ENCODE measurements at regions not wholly inside any gene's neighbourhood (a gene's known extent, or its start where the extent isn't known, plus 50 kb on each side); places are given as distances from the start of the nearest gene placed in this dataset.
"Not testable (repeated sequence)": the region's sequence is repeated elsewhere in the genome, so short reads cannot be mapped to it uniquely, and the experiment has no call there.

GRCh38 chr14:83188311-83188710 lies 1654.7 kb upstream of the SEL1L start:
- H3K9me3 Mint-ChIP-seq = peaks cover 0 to 16% (median 0%) of the 10 kb centered on the region in 7 donors
- not testable (repeated sequence) for H3K36me3 Mint-ChIP-seq

GRCh38 chr14:83196236-83196635 lies 1662.6 kb upstream of the SEL1L start:
- no peak overlapping the region for H3K27ac Mint-ChIP-seq
- H3K4me1 Mint-ChIP-seq = no peaks in the 10 kb centered on the region
- DNase-seq (no peak), ATAC-seq (ENCODE audit: low read depth in 2 of 2) (no peak)
- H3K4me3 Mint-ChIP-seq = no peak overlapping the region
- no peaks in the 10 kb centered on the region for H3K36me3 Mint-ChIP-seq
- H3K9me3 Mint-ChIP-seq = peaks cover 0 to 10% (median 0%) of the 10 kb centered on the region in 7 donors
- H3K27me3 Mint-ChIP-seq = no peaks in the 10 kb centered on the region

More at GRCh38 chr14:83188311-83188710, 1654.7 kb upstream of the SEL1L start:
- H3K4me3 Mint-ChIP-seq; DNase-seq; H3K27ac Mint-ChIP-seq; H3K4me1 Mint-ChIP-seq; H3K27me3 Mint-ChIP-seq; ATAC-seq (ENCODE audit: low read depth in 2 of 2): not testable (repeated sequence)

- Mint-ChIP-seq H3K4me3 (no peak overlapping the region), H3K27me3 (no peaks in the 10 kb centered on the region), H3K4me1 (no peaks in the 10 kb centered on the region), H3K36me3 (no peaks in the 10 kb centered on the region), H3K9me3 (peaks cover 0 to 8% (median 0%) of the 10 kb centered on the region in 7 donors), H3K27ac (no peak overlapping the region)
- no peak for ATAC-seq (ENCODE audit: low read depth in 2 of 2)
- no peak for DNase-seq
Measured at GRCh38 chr14:83197271-83197670, 1663.6 kb upstream of the SEL1L start.

GRCh38 chr14:83207550-83207949 lies 1673.9 kb upstream of the SEL1L start:
- no peak overlapping the region for H3K27ac Mint-ChIP-seq
- no peaks in the 10 kb centered on the region for H3K4me1 Mint-ChIP-seq
- peaks cover 0 to 11% (median 0%) of the 10 kb centered on the region in 7 donors for H3K9me3 Mint-ChIP-seq
- DNase-seq = no peak
- H3K27me3 Mint-ChIP-seq = no peaks in the 10 kb centered on the region
- H3K36me3 Mint-ChIP-seq = no peaks in the 10 kb centered on the region
- H3K4me3 Mint-ChIP-seq = no peak overlapping the region
- no peak for ATAC-seq (ENCODE audit: low read depth in 2 of 2)

- no peak for ATAC-seq (ENCODE audit: low read depth in 2 of 2)
- Mint-ChIP-seq H3K27me3 (no peaks in the 10 kb centered on the region), H3K36me3 (no peaks in the 10 kb centered on the region), H3K27ac (no peak overlapping the region), H3K4me3 (no peak overlapping the region), H3K4me1 (no peaks in the 10 kb centered on the region), H3K9me3 (peaks cover 0 to 11% (median 2%) of the 10 kb centered on the region in 7 donors)
- no peak for DNase-seq
Measured at GRCh38 chr14:83208341-83208740, 1674.7 kb upstream of the SEL1L start.

GRCh38 chr14:83217492-83217891 lies 1683.8 kb upstream of the SEL1L start:
- ATAC-seq (ENCODE audit: low read depth in 2 of 2) (no peak), DNase-seq (no peak)
- H3K4me1 Mint-ChIP-seq = no peaks in the 10 kb centered on the region
- H3K27ac Mint-ChIP-seq = no peak overlapping the region
- peaks cover 0 to 13% (median 9%) of the 10 kb centered on the region in 7 donors for H3K9me3 Mint-ChIP-seq
- H3K27me3 Mint-ChIP-seq = no peaks in the 10 kb centered on the region
- peak overlapping the region in 1 of 8 donors; percentile 47 for H3K4me3 Mint-ChIP-seq
- H3K36me3 Mint-ChIP-seq = no peaks in the 10 kb centered on the region

- no peak overlapping the region for H3K4me3 Mint-ChIP-seq
- ATAC-seq (ENCODE audit: low read depth in 2 of 2) = no peak
- no peak overlapping the region for H3K27ac Mint-ChIP-seq
- H3K4me1 Mint-ChIP-seq = no peaks in the 10 kb centered on the region
- H3K9me3 Mint-ChIP-seq = peaks cover 1 to 19% (median 7%) of the 10 kb centered on the region in 7 donors
- no peak for DNase-seq
- H3K27me3 Mint-ChIP-seq = no peaks in the 10 kb centered on the region
- no peaks in the 10 kb centered on the region for H3K36me3 Mint-ChIP-seq
Measured at GRCh38 chr14:83247924-83248639, 1714.4 kb upstream of the SEL1L start.

- Mint-ChIP-seq H3K4me1 (no peaks in the 10 kb centered on the region), H3K27ac (no peak overlapping the region), H3K4me3 (no peak overlapping the region), H3K9me3 (peaks cover 0 to 5% (median 2%) of the 10 kb centered on the region in 7 donors), H3K36me3 (no peaks in the 10 kb centered on the region), H3K27me3 (no peaks in the 10 kb centered on the region)
- ATAC-seq (ENCODE audit: low read depth in 2 of 2) (no peak), DNase-seq (no peak)
Measured at GRCh38 chr14:83251402-83251801, 1717.7 kb upstream of the SEL1L start.

DNA sequence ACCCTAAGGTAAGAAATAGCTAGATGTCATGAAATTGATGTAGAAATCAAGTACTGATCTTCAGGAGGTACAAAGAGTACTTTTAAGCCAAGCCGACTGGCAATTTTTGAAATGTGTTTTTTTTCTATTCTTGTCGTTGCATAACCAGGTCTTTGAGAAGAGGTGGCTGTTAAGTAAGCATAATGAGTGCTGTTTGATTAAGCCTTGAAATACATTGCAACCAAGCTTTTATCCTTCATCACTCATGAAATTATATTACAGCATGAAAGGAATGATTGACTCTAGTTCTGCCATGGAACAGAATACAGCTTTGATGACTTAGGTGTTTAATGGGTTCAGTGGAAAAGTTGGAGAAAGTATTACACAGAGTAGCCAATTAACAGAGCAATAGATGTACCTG lies 1720.2 kb upstream of the SEL1L start:
- ATAC-seq (ENCODE audit: low read depth in 2 of 2) = no peak
- Mint-ChIP-seq H3K27ac (no peak overlapping the region), H3K4me3 (no peak overlapping the region), H3K27me3 (no peaks in the 10 kb centered on the region), H3K36me3 (no peaks in the 10 kb centered on the region), H3K9me3 (peaks cover 0 to 5% (median 2%) of the 10 kb centered on the region in 7 donors), H3K4me1 (no peaks in the 10 kb centered on the region)
- DNase-seq = no peak

DNA sequence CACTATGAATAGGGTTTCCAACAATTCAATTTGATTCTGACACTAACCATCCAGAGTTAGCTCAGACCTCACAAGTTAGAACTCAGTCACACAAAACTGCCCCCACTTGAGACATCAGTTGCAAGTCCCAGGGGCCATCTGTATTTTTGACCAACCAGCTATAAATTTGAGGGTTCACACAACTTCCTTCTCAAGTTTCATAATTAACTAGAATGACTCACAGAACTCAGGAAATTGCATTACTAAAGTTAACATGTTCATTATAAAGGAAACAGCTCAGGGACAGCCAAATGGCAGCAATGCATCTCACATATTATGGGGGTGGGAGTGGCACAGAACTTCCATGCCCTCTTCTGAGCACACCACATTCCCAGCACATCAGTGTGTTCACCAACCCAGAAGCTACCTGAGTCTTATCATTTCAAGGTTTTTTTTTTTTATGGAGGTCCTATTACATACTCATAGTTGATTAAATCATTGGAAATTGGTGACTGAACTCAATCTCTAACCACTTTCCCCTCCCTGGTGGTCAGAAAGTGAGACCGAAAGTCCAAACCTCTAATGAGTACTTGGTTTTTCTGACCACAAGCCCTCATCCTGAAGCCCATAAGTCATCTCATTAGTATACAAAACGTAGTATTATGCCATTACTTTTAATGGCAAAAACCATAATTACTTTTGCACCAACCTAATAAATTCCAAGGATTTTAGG lies 1721.5 kb upstream of the SEL1L start:
- Mint-ChIP-seq H3K4me3 (no peak overlapping the region), H3K36me3 (no peaks in the 10 kb centered on the region), H3K27ac (no peak overlapping the region), H3K9me3 (peaks cover 0 to 5% (median 2%) of the 10 kb centered on the region in 7 donors), H3K27me3 (no peaks in the 10 kb centered on the region), H3K4me1 (no peaks in the 10 kb centered on the region)
- no peak for DNase-seq
- ATAC-seq (ENCODE audit: low read depth in 2 of 2) = no peak

DNA sequence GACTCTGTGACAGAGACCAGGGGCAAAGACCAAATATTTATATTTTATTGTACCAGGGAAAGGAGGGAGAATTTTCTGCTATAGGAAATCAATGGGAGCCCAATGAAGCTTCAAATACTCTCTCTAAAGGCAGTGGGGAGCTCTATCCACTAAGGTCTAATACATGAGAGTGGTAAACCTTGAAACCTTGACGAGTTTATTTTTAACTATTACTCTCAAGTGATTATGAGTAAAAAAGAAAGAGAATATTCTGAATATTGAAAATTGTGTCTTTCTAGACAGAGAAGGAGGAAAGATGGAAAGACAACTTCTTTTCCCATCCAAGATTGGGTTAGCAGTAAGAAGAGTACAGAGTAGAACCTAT lies 1722.1 kb upstream of the SEL1L start:
- Mint-ChIP-seq H3K27me3 (no peaks in the 10 kb centered on the region), H3K36me3 (no peaks in the 10 kb centered on the region), H3K27ac (no peak overlapping the region), H3K9me3 (peaks cover 0 to 5% (median 2%) of the 10 kb centered on the region in 7 donors), H3K4me1 (no peaks in the 10 kb centered on the region), H3K4me3 (no peak overlapping the region)
- ATAC-seq (ENCODE audit: low read depth in 2 of 2) (no peak), DNase-seq (no peak)

DNA sequence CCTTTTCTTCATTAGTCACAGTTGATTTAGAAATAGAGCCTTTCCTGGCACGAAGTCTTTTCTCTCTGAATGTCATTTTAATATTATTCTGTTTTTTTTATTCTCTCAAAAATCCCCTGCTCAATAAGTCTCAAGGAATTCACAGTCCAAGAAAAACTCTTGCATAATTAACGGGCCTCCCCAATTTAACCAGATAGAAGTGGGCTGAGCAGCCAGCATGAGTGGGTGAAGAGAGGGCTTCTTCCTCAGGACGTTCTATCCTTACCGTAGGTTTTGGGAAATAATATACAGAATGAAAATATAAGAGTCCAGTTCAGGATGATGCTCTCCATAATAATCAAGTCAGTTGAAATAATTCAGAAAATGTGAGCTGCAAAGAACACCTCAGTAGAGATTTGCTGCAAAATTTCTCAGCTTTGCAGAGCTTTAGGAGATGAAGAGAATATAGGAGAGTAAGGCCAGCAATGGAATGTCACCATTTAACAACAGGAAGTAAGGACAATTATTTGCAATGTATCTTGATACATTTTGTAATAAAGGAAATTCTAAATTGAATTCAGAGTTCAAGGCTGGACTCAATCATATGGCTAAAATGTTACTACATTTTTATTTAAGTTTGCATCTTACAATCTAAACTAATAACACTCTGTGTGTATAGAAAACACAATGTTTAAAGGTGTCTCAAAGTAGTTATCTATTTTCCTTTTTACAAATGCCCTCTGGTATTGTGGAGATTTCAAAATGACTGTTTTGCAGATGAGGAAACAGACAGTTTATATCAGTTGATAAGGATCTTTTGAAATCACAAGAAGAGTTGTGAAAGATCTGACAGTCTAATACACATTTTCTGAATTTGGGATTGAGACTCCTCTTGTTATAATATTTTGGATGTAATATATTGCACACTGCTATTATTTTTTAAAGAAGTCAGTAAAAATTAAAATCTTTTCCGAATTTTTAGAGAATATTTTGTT lies 1724.1 kb upstream of the SEL1L start:
- no peak for ATAC-seq (ENCODE audit: low read depth in 2 of 2)
- Mint-ChIP-seq H3K4me3 (no peak overlapping the region), H3K27ac (no peak overlapping the region), H3K27me3 (no peaks in the 10 kb centered on the region), H3K36me3 (no peaks in the 10 kb centered on the region), H3K9me3 (peaks cover 0 to 5% (median 2%) of the 10 kb centered on the region in 7 donors), H3K4me1 (no peaks in the 10 kb centered on the region)
- no peak for DNase-seq

DNA sequence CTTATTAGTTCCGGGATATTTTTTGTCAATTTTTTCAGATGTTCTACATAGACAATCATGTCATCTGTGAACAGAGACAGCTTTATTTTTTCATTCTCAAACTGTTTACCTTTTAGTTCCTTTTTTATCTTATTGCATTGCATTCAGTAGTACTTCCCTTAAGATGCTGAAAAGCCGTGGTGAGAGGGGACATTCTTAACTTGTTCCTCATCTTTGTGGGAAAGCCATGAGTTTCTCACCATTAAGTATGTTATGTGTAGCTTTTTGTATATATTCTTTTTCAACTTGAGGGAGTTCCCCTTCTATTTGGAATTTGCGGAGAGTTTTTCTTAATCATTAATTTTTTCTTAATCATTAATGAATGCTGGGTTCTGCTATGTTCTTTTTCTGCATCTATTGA lies 1727.1 kb upstream of the SEL1L start:
- Mint-ChIP-seq H3K4me1 (no peaks in the 10 kb centered on the region), H3K9me3 (peaks cover 0 to 4% (median 3%) of the 10 kb centered on the region in 7 donors), H3K27ac (no peak overlapping the region), H3K36me3 (no peaks in the 10 kb centered on the region), H3K27me3 (no peaks in the 10 kb centered on the region), H3K4me3 (no peak overlapping the region)
- no peak for ATAC-seq (ENCODE audit: low read depth in 2 of 2)
- DNase-seq = no peak
